ENCODE measurements at regions not wholly inside any gene's neighbourhood (a gene's known extent, or its start where the extent isn't known, plus 50 kb on each side); places are given as distances from the start of the nearest gene placed in this dataset.

DNA sequence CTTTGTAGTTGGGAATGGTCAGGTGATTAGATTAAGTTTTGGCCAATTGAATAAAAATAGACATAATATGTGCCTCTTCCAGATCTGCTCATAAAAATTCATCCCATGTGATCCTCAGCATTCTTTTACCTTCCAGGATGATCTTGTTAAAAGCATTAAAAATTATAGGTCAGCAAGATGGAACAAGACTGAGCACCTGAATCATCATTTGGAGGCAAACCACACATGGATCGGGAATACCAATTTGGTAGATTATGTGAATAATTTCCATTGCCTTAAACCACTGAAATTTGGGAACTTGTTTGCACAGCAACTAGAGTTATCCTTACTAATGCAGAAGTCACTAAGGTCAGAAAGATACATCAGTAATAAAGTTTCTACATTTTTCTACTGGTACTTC is 681.4 kb upstream of the ADGRL2 start:
- H3K9me3 Mint-ChIP-seq (ENCODE audit: unreplicated experiment), result peaks cover 3% of the 10 kb centered on the region
- no peak overlapping the region for H3K4me3 Mint-ChIP-seq (ENCODE audit: unreplicated experiment)
- H3K27me3 Mint-ChIP-seq (ENCODE audit: unreplicated experiment), result no peaks in the 10 kb centered on the region
- DNase-seq (ENCODE audit: extremely low spot score, unreplicated experiment), result no peak
- TF ChIP-seq, protein P1, sequence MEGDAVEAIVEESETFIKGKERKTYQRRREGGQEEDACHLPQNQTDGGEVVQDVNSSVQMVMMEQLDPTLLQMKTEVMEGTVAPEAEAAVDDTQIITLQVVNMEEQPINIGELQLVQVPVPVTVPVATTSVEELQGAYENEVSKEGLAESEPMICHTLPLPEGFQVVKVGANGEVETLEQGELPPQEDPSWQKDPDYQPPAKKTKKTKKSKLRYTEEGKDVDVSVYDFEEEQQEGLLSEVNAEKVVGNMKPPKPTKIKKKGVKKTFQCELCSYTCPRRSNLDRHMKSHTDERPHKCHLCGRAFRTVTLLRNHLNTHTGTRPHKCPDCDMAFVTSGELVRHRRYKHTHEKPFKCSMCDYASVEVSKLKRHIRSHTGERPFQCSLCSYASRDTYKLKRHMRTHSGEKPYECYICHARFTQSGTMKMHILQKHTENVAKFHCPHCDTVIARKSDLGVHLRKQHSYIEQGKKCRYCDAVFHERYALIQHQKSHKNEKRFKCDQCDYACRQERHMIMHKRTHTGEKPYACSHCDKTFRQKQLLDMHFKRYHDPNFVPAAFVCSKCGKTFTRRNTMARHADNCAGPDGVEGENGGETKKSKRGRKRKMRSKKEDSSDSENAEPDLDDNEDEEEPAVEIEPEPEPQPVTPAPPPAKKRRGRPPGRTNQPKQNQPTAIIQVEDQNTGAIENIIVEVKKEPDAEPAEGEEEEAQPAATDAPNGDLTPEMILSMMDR (IDR thresholded peaks at IDR 0.05), result no peak
- no peaks in the 10 kb centered on the region for H3K4me1 Mint-ChIP-seq (ENCODE audit: unreplicated experiment)
- H3K27ac Mint-ChIP-seq (ENCODE audit: unreplicated experiment), result no peak overlapping the region
- H3K36me3 Mint-ChIP-seq (ENCODE audit: unreplicated experiment), result no peaks in the 10 kb centered on the region

DNA sequence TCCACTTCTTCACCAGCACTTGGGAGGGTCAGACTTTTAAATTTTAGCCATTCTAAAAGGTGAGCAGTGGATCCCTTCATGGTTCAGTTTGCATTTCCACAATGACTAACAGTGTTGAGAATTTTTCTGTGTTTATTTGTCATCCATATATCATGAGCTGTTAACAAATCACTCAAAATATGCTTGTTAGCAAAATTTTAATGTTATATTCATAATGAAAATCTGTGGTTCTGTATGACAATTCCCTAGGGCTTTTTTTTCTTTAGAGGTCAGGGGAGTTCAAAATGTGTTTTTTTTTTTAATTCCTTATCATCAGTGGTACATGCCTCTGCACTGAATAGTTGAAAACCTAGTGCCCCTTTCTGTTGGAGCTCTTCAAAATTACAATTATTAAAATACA is 682.2 kb upstream of the ADGRL2 start:
- no peaks in the 10 kb centered on the region for H3K27me3 Mint-ChIP-seq (ENCODE audit: unreplicated experiment)
- H3K9me3 Mint-ChIP-seq (ENCODE audit: unreplicated experiment), result peaks cover 8% of the 10 kb centered on the region
- H3K4me1 Mint-ChIP-seq (ENCODE audit: unreplicated experiment), result peaks cover 4% of the 10 kb centered on the region
- no peaks in the 10 kb centered on the region for H3K36me3 Mint-ChIP-seq (ENCODE audit: unreplicated experiment)
- DNase-seq (ENCODE audit: extremely low spot score, unreplicated experiment), result no peak
- H3K4me3 Mint-ChIP-seq (ENCODE audit: unreplicated experiment), result no peak overlapping the region
- TF ChIP-seq, protein P1 (IDR thresholded peaks at IDR 0.05), result no peak
- H3K27ac Mint-ChIP-seq (ENCODE audit: unreplicated experiment), result no peak overlapping the region

DNA sequence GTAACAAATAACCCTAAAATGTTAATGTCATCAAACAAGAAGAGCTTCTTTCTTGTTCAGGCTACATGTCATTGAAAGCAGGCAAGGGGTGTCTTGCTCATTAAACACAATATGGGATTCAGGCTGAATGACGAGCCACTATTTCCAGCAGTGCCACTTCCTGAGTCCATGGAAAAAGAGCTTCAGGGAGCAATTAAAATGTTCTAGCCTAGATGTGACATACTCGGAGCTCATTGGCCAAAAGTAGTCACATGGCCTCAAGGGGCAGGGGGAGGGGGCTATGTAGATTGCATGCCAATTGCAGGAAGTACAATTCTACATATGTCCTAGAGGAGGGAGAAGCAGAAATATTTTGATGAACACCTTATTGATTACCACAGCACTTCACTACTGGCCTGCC is 685.3 kb upstream of the ADGRL2 start:
- no peak overlapping the region for H3K4me3 Mint-ChIP-seq (ENCODE audit: unreplicated experiment)
- H3K9me3 Mint-ChIP-seq (ENCODE audit: unreplicated experiment), result peaks cover 8% of the 10 kb centered on the region
- no peak for DNase-seq (ENCODE audit: extremely low spot score, unreplicated experiment)
- no peak overlapping the region for H3K27ac Mint-ChIP-seq (ENCODE audit: unreplicated experiment)
- H3K27me3 Mint-ChIP-seq (ENCODE audit: unreplicated experiment), result no peaks in the 10 kb centered on the region
- no peaks in the 10 kb centered on the region for H3K36me3 Mint-ChIP-seq (ENCODE audit: unreplicated experiment)
- TF ChIP-seq, protein P1 (IDR thresholded peaks at IDR 0.05), result no peak
- peaks cover 12% of the 10 kb centered on the region for H3K4me1 Mint-ChIP-seq (ENCODE audit: unreplicated experiment)

DNA sequence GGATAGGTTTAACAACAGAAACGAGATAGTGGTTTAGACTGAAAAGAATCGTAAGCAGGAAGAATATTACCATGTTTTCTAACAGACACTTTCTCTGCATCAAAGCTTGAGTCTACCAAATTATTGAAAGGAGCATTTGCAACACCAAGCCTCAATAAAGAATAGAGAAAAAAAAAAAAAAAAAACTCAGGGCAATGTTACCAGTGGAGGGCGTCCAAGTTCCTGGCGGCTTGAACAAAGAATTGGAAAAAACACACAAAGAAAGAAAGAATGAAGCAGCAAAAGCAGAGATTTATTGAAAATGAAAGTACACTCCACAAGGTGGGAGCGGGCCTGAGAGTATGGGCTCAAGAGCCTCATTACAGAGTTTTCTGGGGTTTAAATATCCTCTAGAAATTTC is 686.5 kb upstream of the ADGRL2 start:
- TF ChIP-seq, protein P1 (IDR thresholded peaks at IDR 0.05), result no peak
- Mint-ChIP-seq H3K27ac (ENCODE audit: unreplicated experiment) (no peak overlapping the region), H3K4me1 (ENCODE audit: unreplicated experiment) (peaks cover 12% of the 10 kb centered on the region), H3K4me3 (ENCODE audit: unreplicated experiment) (no peak overlapping the region), H3K27me3 (ENCODE audit: unreplicated experiment) (no peaks in the 10 kb centered on the region), H3K36me3 (ENCODE audit: unreplicated experiment) (no peaks in the 10 kb centered on the region), H3K9me3 (ENCODE audit: unreplicated experiment) (peaks cover 13% of the 10 kb centered on the region)
- DNase-seq (ENCODE audit: extremely low spot score, unreplicated experiment), result no peak

DNA sequence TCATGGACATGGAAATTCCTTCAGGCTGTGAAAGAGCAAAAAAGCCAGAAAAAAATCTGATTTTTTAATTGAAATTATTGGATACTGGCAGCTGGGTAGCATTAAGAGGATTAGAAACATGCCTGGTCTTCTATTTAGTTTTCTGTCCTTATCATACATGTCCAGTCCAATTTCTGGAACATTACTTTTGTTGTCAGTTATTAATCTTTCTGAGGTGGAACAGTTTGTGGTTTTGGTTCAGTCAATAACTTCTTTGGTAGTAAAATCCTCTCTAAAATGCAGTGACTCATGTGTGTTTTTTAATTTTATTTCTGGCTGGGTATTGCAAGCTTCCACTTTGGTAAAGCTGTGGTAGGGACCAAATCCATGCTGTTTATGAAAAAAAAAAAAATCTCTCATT is 687.0 kb upstream of the ADGRL2 start:
- no peaks in the 10 kb centered on the region for H3K27me3 Mint-ChIP-seq (ENCODE audit: unreplicated experiment)
- no peak overlapping the region for H3K4me3 Mint-ChIP-seq (ENCODE audit: unreplicated experiment)
- H3K27ac Mint-ChIP-seq (ENCODE audit: unreplicated experiment), result no peak overlapping the region
- DNase-seq (ENCODE audit: extremely low spot score, unreplicated experiment), result no peak
- H3K9me3 Mint-ChIP-seq (ENCODE audit: unreplicated experiment), result peaks cover 13% of the 10 kb centered on the region
- TF ChIP-seq, protein P1 (IDR thresholded peaks at IDR 0.05), result no peak
- H3K36me3 Mint-ChIP-seq (ENCODE audit: unreplicated experiment), result no peaks in the 10 kb centered on the region
- H3K4me1 Mint-ChIP-seq (ENCODE audit: unreplicated experiment), result peaks cover 12% of the 10 kb centered on the region
